ENCODE measurements at regions not wholly inside any gene's neighbourhood (a gene's known extent, or its start where the extent isn't known, plus 50 kb on each side); places are given as distances from the start of the nearest gene placed in this dataset.

DNA sequence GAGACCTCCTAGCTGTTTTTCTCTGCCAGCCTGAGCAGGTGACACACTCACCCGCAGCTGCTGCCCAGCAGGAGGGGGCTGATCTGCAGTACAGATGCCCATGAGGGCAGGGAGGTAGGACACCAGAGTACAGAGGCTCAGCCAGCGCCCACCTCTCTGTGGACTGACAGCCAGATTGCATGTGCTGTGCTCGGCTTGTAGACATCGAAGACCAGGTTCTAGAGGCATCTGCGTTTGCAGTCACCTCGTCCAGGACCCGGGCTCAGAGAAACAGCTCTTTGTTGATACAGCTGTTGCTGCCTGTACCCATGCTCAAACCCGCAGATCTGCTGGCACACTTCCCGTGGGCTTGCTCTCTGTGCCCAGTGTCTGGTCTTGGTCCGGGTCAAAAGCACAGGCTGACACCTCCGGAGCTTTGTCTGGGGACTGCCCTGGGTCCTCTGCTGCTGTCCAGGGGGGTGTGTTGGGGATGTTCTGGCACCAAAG is 224.7 kb downstream of the GLRX3 start:
- Histone ChIP-seq H3K27ac (no peak overlapping the region), H3K36me3 (no peaks in the 10 kb centered on the region), H3K9me3 (peaks cover 0 to 2% (median 0%) of the 10 kb centered on the region in 12 donors), H3K4me3 (no peak overlapping the region), H3K4me1 (peaks cover 0 to 21% (median 0%) of the 10 kb centered on the region in 12 donors), H3K27me3 (no peaks in the 10 kb centered on the region)
- intact Hi-C loops (cut with DNase I) = no loop called here
- no peak for DNase-seq
- no peak for ATAC-seq
- WGBS, 4 donors = 31 to 58% (median 47%) methylated on average over 7 to 11 of the region's 11 CpGs
- no peak for TF ChIP-seq POLR2A (IDR thresholded peaks at IDR 0.05)
- TF ChIP-seq, protein P1, sequence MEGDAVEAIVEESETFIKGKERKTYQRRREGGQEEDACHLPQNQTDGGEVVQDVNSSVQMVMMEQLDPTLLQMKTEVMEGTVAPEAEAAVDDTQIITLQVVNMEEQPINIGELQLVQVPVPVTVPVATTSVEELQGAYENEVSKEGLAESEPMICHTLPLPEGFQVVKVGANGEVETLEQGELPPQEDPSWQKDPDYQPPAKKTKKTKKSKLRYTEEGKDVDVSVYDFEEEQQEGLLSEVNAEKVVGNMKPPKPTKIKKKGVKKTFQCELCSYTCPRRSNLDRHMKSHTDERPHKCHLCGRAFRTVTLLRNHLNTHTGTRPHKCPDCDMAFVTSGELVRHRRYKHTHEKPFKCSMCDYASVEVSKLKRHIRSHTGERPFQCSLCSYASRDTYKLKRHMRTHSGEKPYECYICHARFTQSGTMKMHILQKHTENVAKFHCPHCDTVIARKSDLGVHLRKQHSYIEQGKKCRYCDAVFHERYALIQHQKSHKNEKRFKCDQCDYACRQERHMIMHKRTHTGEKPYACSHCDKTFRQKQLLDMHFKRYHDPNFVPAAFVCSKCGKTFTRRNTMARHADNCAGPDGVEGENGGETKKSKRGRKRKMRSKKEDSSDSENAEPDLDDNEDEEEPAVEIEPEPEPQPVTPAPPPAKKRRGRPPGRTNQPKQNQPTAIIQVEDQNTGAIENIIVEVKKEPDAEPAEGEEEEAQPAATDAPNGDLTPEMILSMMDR (IDR thresholded peaks at IDR 0.05) = no peak

DNA sequence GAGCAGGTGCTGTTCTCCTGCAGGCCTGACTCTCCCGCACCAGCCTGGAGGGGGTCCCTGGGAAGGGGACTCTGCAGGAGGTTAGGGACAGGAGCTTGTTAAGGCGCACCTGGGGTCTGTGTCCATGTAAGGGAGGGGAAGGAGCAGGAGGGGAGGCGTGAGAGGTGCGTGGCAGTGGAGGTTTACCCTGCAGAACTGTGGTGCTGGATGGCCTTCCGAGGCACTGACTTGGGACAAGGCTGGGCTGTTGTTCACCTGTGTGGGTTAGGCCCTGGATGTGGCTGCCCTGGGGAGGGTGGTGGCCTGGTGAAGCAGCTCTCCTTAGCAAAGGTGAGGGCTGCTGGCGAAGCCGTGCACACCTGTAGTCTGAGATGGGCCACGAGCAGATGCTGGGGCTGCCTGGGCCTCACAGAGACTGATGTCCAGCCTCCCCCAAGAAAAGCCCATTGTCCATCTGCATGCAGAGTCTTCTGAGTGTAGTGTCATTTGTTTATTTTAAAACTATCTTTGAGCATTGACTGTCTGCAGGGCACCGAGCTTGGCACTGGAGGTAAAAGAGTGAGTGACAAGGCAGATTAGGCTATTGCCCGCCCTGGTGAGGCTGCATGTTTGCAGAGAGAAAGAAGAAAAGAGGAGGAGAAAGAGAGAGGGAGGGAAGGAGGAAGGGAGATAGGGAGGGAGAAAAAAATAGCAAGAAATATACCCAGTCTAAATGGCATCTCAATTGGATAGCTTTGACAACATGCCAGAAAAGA is 225.3 kb downstream of the GLRX3 start:
- peak; percentile 33 to 73 (median 52) for ATAC-seq
- no peak for DNase-seq
- H3K9me3 ChIP-seq = peaks cover 0 to 4% (median 0%) of the 10 kb centered on the region in 12 donors
- H3K4me3 ChIP-seq = no peak overlapping the region
- peaks cover 0 to 21% (median 0%) of the 10 kb centered on the region in 12 donors for H3K4me1 ChIP-seq
- H3K36me3 ChIP-seq = no peaks in the 10 kb centered on the region
- WGBS, 4 donors = 66 to 70% (median 68%) methylated on average over 10 of the region's 10 CpGs
- TF ChIP-seq, protein P1 (IDR thresholded peaks at IDR 0.05) = no peak
- no peak for TF ChIP-seq POLR2A (IDR thresholded peaks at IDR 0.05)
- intact Hi-C loops (cut with DNase I) = no loop called here
- H3K27me3 ChIP-seq = no peaks in the 10 kb centered on the region
- peak overlapping the region in 3 of 12 donors; percentile 4 to 66 (median 43) for H3K27ac ChIP-seq

GRCh38 chr10:130362308-130362761 is 226.1 kb downstream of the GLRX3 start:
- no peaks in the 10 kb centered on the region for H3K36me3 ChIP-seq
- no peak overlapping the region for H3K4me3 ChIP-seq
- no peaks in the 10 kb centered on the region for H3K27me3 ChIP-seq
- peak overlapping the region in 3 of 12 donors; percentile 4 to 66 (median 43) for H3K27ac ChIP-seq
- ATAC-seq = peak; percentile 95 to 96 (median 96)
- H3K9me3 ChIP-seq = peaks cover 0 to 4% (median 0%) of the 10 kb centered on the region in 12 donors
- WGBS, 4 donors = 10 to 26% (median 18%) methylated on average over 8 to 9 of the region's 9 CpGs
- no peak for TF ChIP-seq POLR2A (IDR thresholded peaks at IDR 0.05)
- TF ChIP-seq, protein P1 (IDR thresholded peaks at IDR 0.05) = no peak
- peaks cover 0 to 21% (median 0%) of the 10 kb centered on the region in 12 donors for H3K4me1 ChIP-seq
- peak in 3 of 5 donors; percentile 36 to 75 (median 58) for DNase-seq
- intact Hi-C loops (cut with DNase I) = no loop called here

- peaks cover 0 to 21% (median 0%) of the 10 kb centered on the region in 12 donors for H3K4me1 ChIP-seq
- H3K27me3 ChIP-seq = no peaks in the 10 kb centered on the region
- H3K4me3 ChIP-seq = no peak overlapping the region
- intact Hi-C loops (cut with DNase I) = no loop called here
- no peaks in the 10 kb centered on the region for H3K36me3 ChIP-seq
- peaks cover 0 to 4% (median 0%) of the 10 kb centered on the region in 12 donors for H3K9me3 ChIP-seq
- 79 to 88% (median 81%) methylated on average over 3 to 5 of the region's 5 CpGs for WGBS, 4 donors
- TF ChIP-seq POLR2A (IDR thresholded peaks at IDR 0.05) = no peak
- TF ChIP-seq, protein P1 (IDR thresholded peaks at IDR 0.05) = no peak
- DNase-seq = no peak
- no peak for ATAC-seq
- no peak overlapping the region for H3K27ac ChIP-seq
Observed at GRCh38 chr10:130363051-130363450, 226.9 kb downstream of the GLRX3 start.
